GM12891 (cell line): ENCODE measurements at regions not wholly inside any gene's neighbourhood (a gene's known extent, or its start where the extent isn't known, plus 50 kb on each side); places are given as distances from the start of the nearest gene placed in this dataset.

Source experiments
- POLR2A ChIP-seq: IDR thresholded peaks from 2 replicates; pipeline ENCODE4 v1.6.1; 2011; ENCODE audit warnings: low read depth, low read length, control low read depth
- SPI1 ChIP-seq: IDR thresholded peaks from 2 replicates; pipeline ENCODE4 v1.6.1; 2011; ENCODE audit warnings: low read depth, low read length, control low read depth

DNA sequence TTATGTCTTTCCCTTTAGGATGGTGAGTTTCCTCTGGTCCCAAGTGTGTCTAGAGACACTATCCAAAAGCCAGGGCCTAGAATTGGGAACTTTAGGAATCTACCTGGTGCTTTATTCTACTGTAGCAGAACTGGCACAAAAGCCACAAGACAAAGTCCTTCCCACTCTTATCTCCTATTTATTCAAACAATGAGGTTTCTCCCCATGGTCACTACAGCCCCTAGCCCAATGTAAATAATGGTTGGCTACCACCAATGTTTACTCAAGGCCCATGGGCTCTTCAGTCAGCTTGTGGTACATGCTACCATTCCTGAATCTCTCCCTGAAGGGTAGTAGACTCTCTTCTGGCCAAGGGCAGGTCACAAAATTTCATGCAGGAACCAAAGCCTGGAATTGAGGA is 789.4 kb upstream of the KIF2B start:
- TF ChIP-seq POLR2A (no peak), SPI1 (no peak)
